C4-2B (cell line): ENCODE measurements at regions not wholly inside any gene's neighbourhood (a gene's known extent, or its start where the extent isn't known, plus 50 kb on each side); places are given as distances from the start of the nearest gene placed in this dataset.

Experiments
- CTCF ChIP-seq: fragments of 450-650 bp; conservative IDR thresholded peaks from 2 replicates; pipeline ENCODE4 v1.5.1; 2017; ENCODE audit warnings: mild to moderate bottlenecking
- ZFX ChIP-seq: fragments of 450-650 bp; IDR thresholded peaks from 2 replicates; pipeline ENCODE4 v1.6.1; 2017

GRCh38 chr14:25436906-25437305 lies 387.0 kb upstream of the STXBP6 start:
- no peak for TF ChIP-seq CTCF
- no peak for TF ChIP-seq ZFX
